HUDEP-2 (cell line): ENCODE measurements at regions not wholly inside any gene's neighbourhood (a gene's known extent, or its start where the extent isn't known, plus 50 kb on each side); places are given as distances from the start of the nearest gene placed in this dataset.
"Not testable (repeated sequence)": the region's sequence is repeated elsewhere in the genome, so short reads cannot be mapped to it uniquely, and the experiment has no call there.

Source experiments
- DNase-seq, 76 experiments: peaks; one replicate each; lab custom pipeline; 2025; ENCODE audit not compliant: unreplicated experiment in 76 of 76; lab: John Stamatoyannopoulos, UW

- no peak for DNase-seq
These were observed 131.8 kb upstream of the MAP1LC3B2 start for GRCh38 chr12:116427200-116427930.

GRCh38 chr12:116429826-116430360 is 129.3 kb upstream of the MAP1LC3B2 start:
- no peak for DNase-seq

- DNase-seq: no peak
These were observed 128.1 kb upstream of the MAP1LC3B2 start for GRCh38 chr12:116430911-116431565.

GRCh38 chr12:116431677-116432300 is 127.4 kb upstream of the MAP1LC3B2 start:
- DNase-seq: no peak

- no peak for DNase-seq
These were observed 126.8 kb upstream of the MAP1LC3B2 start for GRCh38 chr12:116432314-116432750.

GRCh38 chr12:116433249-116433648 is 125.9 kb upstream of the MAP1LC3B2 start:
- DNase-seq: no peak

GRCh38 chr12:116434155-116435011 is 124.8 kb upstream of the MAP1LC3B2 start:
- no peak for DNase-seq

- no peak for DNase-seq
These were observed 123.2 kb upstream of the MAP1LC3B2 start for GRCh38 chr12:116435984-116436383.

- DNase-seq: no peak
These were observed 122.5 kb upstream of the MAP1LC3B2 start for GRCh38 chr12:116436561-116437249.

GRCh38 chr12:116441292-116441691 is 117.9 kb upstream of the MAP1LC3B2 start:
- DNase-seq: no peak

- no peak for DNase-seq
These were observed 116.9 kb upstream of the MAP1LC3B2 start for GRCh38 chr12:116442304-116442703.

- DNase-seq: no peak
These were observed 116.2 kb upstream of the MAP1LC3B2 start for GRCh38 chr12:116442946-116443345.

GRCh38 chr12:116443821-116444589 is 115.2 kb upstream of the MAP1LC3B2 start:
- no peak for DNase-seq

- no peak for DNase-seq
These were observed 114.6 kb upstream of the MAP1LC3B2 start for GRCh38 chr12:116444590-116444943.

- no peak for DNase-seq
These were observed 110.9 kb upstream of the MAP1LC3B2 start for GRCh38 chr12:116448165-116448739.

GRCh38 chr12:116450406-116450910 is 108.7 kb upstream of the MAP1LC3B2 start:
- no peak for DNase-seq

GRCh38 chr12:116452975-116453374 is 106.2 kb upstream of the MAP1LC3B2 start:
- not testable (repeated sequence) for DNase-seq

GRCh38 chr12:116453631-116454030 is 105.5 kb upstream of the MAP1LC3B2 start:
- DNase-seq: no peak

- DNase-seq: no peak
These were observed 105.1 kb upstream of the MAP1LC3B2 start for GRCh38 chr12:116454076-116454475.
